NCI-H2227 (cell line): ENCODE measurements at regions not wholly inside any gene's neighbourhood (a gene's known extent, or its start where the extent isn't known, plus 50 kb on each side); places are given as distances from the start of the nearest gene placed in this dataset.

Experiments
- DNase-seq: peaks from one replicate; lab custom pipeline; 2025; ENCODE audit not compliant: unreplicated experiment; lab: John Stamatoyannopoulos, UW

DNA sequence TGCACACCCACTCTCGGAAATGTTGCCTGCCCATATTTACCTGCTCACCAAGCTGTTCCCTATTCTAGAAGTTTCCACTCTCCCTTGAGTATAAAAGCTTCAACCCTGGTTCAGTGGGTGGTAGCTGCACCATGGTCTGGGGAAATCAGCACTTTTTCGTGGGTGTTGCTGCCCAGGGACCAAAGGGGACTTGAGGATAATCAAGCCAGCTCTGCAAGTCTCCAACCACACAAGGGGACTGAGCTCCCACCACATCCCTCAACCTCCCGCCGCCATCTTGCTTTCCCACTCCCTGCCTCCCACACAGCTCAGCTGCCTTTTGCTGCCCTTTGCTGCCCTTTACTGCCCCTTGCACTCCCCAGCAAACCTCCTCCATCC is 210.0 kb downstream of the AUH start:
- no peak for DNase-seq

DNA sequence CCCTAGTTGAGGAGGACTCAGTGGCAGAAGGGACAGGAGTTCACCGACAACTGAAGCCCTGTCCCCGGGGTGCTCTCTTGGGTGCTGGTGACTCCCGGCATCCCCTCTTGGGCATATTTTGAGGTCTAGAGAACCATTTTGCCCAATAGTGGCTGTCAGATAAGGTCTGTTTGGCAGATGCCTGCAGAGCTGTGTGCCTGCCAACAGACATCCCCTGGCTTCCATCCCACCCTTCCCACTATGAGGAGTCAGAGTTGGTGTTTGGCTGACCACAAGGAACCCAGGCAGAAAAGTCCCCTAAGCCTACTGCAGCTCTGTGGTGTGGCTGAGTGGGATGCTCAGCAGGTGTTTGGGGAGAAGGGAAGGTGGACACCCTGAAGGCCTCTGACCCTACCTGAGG is 207.0 kb downstream of the AUH start:
- DNase-seq: no peak

DNA sequence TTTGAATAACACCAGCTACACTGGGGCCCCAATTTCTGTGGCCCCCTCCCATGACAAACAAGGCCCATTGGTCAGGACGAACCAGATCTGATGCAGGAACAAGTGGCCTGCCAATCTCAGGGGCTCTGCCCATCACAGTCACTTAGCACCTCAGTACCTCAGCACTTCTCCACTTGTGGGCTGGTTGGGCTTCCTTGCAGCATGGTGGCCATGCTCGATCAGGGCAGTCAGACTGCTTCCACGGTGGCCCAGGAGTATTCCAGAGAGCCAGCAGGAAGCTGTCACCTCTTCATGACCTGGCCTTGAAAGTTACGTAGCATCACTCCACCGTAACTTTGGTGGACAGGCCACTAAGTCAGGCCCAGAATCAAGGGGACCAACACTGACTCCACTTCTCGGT is 206.5 kb downstream of the AUH start:
- no peak for DNase-seq

DNA sequence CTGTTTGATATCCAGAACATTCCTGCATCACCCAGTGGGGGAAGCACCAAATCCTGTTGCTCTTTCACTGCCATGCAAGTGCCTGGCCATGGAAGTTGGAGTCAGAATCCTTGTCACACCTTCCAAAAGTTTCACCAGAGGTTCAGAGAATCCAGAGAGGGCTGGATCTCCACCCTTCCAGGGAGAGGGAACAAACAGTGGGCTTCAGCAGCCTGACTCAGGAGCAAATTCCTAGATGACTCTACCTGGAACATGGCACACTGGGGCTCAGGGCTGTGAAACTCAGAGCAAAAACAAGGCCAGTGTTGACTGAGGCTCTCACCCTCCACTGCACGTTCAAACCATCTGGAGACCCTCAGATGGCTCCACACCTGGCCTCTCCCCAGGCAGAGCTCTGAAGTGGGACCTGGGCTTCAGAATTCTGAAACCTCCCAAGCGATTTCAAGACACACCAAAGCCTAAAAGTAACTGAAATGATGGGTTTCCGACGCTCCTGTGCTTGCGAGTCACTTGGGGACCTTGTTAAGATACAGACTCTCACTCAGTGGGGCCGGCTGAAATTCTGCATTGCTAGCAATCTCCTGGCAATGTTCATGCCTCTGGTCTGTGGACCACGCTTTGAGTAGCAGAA is 205.9 kb downstream of the AUH start:
- no peak for DNase-seq

DNA sequence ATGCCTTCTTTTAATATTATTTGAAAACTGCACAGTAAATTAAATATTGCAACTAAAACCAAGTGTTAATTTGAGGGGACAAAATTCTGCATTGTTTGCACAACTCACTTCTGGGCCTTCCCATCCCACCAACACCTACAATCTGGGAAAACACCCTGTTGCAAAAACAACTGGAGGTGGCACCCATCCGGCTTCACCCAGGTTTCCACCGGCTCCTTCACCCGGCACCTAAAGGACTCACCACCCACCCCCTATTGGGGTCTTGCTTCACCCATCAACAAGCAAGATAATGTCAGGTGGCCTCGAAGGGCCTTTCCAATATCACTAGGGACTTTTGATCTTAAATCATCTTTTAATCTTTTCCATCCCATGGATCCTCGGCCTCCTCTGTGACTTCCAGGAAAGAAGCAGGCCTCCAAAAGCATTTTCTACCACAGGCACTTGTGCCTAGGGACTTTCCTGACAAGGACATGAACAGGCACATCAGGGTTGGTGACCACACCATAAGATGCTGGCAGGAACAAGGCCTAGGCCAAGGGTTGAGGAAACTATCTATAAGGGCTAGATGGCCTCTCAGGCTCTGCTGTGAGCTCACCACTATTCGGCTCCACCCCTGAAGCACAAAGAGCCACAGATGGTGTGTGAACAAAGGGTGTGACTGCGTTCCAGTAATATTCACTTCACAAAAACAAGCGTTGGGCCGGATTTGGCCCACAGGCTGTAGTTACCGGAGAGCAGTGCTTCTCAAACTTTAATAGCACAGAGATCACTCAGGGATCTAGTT is 205.1 kb downstream of the AUH start:
- DNase-seq: no peak

DNA sequence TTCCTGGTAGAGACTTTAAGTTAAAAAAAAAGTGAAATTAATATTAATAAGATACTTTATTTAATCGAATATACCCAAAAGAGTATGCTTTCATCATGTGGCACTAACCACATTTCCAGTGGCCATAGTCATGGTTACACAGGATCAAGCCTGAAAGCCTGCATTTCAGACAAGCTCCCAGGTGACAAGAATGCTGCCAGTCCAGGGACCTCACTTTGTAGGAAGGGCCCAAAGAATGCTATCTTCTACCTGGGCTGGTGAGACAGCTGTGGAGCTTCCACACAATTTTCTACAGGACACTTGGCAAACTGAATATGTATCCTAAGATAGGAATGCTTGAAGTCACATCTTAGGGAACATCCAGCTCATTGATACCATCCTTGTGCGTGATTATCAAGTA is 203.8 kb downstream of the AUH start:
- no peak for DNase-seq

DNA sequence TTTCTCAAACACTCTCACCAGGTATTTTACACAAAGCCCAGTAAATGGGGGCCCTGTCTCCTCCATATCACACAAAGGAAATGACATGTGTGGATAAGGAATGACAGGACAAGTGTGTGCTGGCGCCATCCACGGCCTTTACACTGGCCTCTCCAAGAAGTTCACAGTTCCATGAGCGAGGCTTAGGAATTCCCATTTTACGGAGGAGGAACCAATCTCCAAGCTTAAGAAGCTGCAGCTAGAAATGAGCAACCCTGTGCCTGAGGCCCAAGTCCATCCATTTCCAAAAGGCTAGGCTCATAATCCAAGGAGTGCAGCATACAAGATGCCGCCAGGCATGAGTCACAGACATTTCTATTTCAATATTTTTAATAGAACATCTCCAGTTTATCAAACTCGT is 203.4 kb downstream of the AUH start:
- DNase-seq: no peak

DNA sequence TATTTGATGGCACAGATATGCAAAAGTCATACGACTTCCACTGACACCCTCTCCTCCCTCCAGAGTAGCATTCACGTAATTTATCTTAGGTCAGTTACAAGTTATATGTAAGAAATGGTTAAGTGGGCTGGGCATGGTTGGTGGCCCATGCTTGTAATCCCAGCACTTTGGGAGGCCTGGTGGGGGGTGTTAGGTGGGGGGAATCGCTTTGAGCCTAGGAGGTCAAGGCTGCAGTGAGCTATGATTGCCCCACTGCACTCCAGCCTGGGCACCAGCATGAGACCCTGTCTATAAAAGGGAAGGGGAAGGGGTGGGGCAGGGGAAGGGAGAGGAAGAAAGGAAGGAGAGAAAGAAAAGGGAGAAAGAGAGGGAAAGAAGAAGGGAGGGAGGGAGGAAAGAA is 202.8 kb downstream of the AUH start:
- DNase-seq: no peak

DNA sequence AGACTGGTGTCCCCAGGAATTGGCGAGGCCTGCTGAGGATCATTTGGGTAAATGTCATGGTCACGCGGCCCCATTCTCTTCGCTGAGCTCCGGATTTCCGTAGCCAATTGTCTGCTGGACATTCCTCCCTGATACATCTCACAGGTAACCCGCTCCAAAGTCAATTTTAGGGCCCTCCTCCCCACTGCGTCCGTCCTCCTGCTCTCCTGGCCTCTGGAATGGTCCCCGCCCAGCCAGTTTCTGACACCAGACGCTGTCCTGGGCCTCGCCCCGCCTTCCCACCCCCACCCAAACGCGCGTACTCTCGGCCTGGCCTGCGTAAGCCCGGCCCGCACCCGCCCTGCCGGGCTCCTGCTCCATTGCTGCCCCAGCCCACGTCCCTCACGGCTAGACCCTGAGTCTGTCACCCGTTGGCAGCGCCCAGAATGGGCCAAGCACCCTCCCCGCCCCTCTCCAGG is 202.0 kb downstream of the AUH start:
- DNase-seq: no peak

DNA sequence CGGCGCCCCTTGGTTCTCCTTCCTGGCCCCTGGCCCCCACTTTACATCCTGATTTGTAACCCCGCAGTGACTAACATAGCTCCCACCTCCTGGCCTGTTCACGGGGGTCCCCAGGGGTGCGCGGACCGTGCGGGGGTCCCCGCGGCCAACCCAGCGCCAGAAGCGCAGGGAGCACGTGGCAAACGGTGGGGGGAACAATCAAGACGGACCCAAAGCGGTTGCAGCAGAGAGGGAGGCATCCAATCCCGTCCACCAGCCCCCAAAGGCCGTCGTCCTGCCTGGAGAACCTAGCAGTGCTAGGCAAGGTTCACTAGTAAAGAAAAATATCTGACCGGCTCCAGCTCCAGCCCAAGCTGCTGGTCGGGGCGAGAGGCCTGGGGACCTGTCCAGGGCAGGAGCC is 201.5 kb downstream of the AUH start:
- DNase-seq: no peak

DNA sequence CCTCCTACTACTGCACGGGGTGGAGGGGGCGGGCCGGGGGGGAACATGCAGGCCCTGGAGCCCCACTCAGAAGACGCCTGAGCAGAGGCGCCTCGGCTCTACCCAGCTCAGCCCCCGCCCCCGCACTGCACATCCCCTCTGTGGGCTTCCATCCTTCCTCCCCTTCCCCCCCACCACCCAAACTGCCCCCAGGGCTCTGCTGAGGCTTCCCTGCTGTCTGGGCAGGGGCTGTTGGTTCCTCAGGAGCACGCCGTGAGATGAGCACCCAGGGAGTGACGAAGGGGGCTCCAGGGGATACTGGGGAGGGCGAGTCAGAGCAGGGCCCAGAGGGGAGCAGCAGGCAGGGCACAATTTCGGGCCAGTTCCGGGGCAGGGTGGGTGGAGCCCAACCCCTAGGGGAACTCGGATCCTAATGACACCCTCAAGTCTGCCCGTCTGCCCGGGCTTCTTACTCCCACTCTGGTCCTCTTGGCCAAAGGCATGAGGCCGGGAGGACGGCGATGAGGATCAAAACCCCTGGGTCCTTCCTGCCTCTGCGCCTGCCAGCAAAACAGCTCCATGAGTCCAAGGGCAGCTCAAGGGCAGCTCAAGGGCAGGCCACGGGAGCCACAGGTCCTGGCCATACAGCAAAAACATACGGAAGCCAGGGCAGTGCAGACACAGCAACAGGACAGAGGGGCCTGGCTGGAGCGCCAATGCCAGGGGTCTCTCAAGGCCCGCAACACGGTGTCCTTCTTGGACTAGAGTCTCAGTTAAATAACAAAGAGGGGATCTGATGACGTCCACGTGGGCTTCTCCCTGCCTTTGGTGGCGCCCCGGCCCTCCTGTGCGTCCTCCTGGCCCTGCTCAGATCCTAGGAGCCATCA is 200.9 kb downstream of the AUH start:
- no peak for DNase-seq

DNA sequence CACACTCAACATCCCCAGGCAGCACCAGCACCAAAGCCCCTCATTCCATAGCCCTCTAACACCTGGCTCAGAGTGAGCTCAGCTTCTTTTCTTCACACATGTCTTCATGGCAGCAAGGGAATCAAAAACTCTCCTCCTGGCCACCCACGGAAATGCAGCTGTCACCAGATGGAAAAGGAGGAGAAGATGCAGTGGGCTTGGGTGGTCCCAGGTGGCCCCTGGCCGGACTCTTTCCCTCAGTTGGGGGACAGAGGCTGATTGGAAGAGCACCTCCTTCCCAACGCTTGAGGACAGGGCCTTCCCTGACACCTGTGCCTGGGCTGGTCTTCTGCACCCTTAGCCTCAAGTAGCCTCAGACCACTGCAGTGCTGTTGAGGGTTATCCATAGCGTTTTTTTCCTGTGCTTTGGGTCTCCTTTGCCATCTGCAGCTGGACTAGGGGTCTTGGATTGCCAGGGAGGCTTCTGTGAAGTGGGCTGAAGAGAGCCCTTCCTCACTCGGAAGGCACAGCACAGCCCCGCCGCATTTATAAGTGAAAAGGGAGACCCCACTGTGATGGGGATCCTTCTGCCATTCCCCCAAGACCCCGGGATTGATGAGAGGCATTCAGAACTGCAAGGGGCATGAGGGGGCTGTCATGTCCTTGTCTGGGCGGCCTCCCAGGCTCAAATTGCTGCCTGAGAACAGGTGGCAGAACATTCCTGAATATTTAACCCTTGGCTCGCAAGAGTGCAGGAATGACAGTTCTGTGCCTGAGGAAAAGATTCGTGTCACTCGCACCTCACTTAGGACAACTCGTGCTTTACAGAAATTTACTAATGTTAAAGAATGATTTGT is 200.0 kb downstream of the AUH start:
- no peak for DNase-seq

DNA sequence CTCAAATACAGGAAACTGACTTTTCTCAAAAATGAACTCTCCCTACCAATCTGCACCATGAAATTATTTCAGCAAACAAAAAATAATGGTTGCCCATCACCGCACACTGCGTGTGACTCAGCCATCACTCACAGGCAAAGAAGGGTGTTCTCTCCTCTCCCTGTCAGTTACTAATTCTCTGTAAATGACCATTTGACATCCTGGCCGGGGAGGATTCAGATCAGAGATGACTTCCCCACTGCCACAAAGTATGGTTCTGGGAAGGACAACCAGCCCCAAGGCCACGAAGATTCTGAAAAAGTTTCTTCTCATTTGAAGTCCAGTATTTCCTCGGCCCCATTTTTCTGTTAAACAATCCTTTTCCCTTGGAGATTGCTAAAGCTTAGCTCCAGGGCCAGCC is 199.4 kb downstream of the AUH start:
- DNase-seq: no peak

DNA sequence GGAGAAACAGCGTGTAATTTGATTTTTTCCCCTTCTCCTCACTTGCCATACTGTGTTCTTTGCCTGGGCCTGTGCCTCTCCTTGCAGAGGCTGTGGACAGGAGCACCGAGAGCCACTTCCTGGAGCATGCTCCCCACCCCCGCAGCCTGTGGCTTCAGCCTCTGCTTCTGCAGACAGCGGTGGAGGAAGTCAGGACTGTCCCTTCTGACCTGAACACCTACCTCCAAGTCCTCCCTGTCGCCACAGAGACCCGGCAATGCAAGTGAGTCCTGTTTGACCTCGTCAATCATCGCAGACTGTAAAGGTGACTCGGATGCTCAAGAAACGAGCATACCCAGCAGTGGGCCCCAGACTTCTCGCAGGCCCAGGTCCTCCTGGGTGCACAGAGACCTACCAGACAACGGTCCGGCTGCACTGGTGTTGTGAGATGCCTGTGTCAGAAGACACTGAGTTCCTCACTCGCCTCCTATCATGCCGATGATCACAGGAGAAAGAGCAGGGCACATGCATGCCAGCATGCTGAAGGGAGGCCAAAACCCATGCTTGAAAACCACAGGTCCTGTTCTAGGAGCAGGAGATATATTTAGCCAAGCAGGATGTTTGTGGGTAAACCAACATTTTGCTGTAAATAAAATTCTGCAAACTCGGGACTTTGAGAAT is 198.8 kb downstream of the AUH start:
- no peak for DNase-seq

DNA sequence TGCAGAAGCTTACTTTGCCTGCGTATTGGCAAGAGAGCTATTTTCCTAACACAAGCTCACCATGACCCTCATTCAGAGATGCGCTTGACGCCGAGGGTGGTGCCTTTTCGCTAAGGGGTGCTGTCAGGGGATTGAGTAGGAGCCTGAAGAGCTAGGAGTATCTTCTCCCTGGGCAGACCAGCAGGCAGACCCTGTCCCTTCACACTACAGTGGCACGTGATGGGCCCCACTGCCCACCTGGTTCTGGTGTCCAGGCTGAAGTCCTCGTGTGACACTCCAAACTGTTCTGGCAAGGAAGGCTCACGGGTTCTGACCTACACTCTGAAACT is 198.3 kb downstream of the AUH start:
- DNase-seq: no peak

DNA sequence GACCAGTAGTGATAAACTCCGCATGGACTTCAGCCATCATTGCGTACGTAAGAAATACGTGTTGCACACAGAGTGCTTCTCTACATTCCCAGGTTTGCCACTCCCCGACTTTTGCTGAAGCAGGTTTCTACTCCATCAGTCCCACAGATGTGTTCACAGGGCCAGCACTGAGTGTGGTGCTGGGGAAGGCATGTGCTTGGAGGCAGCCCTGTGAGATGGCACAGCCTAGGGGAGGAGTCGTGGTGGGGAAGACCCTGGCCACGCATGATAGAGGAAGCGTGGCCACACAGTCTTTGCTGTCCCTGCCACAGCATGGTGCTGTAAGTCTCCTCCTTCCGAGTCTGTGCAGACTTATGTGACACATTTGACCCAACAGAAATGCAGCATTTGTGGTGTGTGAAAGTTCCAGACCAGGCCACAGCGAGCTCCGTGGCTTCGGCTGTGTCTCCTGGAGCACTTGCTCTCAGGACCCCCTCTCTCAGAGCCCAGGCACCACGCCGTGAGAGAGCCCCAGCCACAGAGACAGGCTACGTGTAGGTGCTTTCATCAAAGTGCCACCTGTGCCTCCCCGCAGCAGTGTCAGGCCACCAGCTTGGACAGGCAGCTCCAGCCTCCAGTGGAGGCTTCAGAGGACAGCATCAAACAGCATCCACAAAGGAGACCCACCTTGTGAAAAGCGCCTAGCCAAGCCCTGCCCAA is 197.8 kb downstream of the AUH start:
- no peak for DNase-seq
